Middle frontal gyrus (tissue), 1 donor: ENCODE measurements at regions not wholly inside any gene's neighbourhood (a gene's known extent, or its start where the extent isn't known, plus 50 kb on each side); places are given as distances from the start of the nearest gene placed in this dataset.

ENCODE experiments used
- DNase-seq: peaks from one replicate; pipeline ENCODE4 v3.0.0-alpha.2; 2015; ENCODE audit warnings: low spot score; ENCODE audit errors: extremely low spot score

DNA sequence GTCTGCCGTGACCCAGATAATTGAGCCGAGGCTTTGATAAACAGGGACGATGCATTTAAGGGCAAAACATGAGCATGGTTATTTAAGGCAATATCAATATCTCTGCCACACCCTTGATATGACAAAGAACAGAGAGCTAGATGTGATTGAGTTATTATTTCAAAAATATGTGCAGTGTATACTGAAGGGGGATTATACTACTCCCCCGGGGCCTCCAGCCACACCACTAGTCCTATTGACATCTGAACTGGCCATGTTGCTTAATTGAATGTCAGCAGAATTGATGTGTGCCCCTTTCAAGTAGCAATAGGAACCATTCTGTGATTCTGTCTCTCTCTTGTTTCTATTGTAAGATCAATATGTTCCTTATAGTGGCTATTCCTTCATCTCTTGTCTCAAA, 794.8 kb upstream of the SEL1L start:
- DNase-seq = no peak

DNA sequence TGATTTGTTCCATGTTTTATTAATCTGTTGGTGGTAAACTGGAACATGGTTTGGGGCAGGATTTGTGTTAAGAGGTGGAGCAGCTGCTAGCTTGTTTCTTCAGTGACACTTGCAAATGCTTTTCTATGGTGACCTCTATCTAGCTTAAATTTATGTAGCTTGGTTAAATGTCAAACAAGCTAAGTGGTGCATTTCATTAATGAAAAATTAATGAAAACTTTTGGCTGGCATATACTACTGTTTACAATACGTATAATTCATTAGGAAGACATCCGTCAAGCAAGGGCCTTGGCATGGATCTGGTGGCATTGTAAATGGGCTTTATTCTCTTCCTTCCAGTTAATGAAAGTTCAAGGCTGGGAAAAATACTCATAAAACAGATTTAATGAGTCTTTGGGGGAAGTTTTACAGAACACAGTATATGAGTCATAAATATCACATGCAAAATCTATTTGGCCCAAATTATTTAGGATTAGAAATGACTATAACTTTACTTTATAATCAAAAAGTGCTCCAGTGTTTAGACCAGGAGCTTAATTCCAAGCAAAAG, 807.7 kb upstream of the SEL1L start:
- DNase-seq = no peak

DNA sequence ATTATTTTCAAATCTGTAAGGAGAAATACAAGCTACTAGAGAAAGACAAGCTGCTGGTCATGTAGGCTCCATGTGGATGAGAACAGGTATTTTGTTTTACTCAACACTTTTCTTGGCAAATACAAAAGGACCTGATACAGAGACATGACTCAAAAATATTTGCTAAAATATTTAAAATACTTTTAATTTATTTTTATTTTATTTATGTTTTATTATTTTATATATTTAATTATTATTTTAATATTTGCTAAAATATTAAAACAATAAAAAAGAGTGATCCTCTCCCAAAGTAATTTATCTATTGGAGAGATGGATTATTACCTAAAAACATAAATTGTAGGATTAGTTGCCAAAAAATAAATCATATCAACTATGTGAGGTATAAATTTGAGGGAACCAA, 808.9 kb upstream of the SEL1L start:
- DNase-seq = no peak

DNA sequence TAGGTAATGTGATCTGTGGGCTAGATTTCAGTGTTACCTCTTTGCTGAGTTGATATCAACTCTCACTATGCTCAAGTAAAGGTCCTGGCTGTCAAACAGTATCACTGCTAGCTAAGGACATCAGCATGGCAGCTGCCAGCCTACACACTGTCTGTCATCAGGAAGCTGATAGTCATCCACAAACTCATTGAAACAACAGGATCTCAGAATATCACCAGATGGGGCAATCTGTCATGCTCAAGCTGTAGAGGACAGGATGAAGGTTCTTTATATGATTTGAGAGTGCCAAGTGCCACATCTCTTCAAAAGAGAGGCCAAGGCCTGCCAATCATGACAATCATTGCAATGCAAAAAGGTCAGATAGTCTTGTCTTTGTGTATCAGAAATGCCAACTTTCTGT, 811.5 kb upstream of the SEL1L start:
- DNase-seq = no peak

DNA sequence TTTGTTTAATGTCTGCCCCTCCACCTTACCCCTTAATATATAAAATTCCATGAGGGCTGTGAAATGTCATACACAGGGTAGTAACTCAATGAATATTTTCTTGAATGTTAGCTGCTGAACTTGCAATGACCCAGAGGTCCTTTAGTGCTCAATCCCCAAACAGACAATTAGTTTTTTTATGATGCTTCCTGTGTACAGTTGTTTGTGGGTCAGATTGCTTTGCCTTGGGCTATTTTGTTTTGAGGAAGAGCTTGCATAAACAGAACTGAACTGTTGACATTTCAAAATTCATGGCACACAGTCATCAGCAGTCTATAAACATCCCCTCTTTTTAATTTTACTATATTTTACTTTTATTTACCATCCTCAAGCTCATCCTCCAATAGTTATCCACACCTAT, 820.5 kb upstream of the SEL1L start:
- DNase-seq = no peak

DNA sequence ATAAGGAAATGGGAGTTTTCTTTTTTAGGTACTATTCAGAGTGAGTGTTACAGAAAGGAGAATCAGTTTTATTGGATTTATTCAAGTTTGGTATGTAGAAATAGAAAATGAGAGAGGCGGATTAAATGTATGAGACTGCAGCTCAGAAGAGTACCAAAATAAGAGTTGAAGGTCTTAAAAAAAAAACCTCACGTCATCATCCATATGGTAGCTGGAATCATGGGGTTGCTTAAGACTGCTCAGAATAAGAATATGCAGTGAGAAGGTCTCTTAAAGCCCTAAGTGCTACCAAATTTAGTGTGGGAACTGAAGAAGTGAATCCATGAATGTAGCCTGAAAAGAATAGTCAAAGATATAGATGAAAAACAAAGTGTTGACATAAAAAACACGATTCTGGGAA, 825.5 kb upstream of the SEL1L start:
- DNase-seq = peak; percentile 58

DNA sequence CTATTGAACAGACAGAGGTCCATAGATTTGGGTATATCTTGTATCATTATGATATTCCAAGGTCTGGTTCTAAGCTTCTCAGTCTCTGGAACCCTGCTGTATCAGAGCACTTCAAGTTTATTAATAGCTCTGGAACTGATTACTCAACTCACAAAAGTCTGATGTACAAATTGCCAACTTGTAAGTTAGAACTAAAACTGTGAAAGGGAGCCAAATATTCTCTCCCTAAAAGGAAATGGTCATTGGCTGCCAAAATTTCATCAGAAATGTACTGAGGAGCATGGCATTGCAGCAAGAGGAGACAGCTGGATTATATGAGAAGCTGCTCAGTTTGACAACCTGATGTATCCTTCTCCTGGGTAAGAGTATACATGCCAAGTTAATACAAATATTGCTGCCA, 828.8 kb upstream of the SEL1L start:
- no peak for DNase-seq

DNA sequence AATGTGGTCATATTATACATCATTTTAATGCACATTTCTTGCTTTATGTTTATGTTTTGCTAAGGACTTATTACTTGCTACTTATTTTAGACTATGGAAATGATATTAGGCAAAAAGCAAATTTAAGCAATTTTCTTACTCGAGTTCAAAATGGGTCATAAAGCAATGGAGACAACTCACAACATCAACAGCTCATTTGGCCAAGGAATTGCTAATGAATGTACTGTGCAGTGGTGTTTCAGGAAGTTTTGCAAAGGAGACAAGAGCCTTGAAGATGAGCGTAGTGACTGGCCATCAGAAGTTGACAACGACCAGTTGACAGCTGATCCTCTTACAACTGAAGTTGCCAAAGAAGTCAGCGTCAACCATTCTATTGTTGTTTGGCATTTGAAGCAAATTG, 831.8 kb upstream of the SEL1L start:
- DNase-seq = no peak

DNA sequence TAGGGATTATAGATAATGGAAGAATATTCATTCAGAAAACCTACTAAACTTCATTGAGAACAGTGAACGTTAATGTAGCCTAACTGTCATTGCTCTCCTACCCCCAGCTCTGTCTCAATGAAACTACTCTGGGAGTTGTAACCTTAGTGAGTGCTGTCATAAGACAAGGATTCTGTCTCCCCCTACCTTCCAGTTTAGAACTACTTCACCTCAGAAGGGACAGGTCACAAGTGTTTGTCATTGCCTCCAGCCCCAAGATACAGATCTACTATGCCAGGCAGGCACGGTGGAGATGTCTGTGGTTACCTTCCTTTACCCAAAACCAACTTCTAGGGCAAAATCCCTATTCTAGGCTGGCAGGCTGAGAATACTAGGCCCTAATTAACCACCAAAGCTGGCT, 833.1 kb upstream of the SEL1L start:
- DNase-seq = no peak

DNA sequence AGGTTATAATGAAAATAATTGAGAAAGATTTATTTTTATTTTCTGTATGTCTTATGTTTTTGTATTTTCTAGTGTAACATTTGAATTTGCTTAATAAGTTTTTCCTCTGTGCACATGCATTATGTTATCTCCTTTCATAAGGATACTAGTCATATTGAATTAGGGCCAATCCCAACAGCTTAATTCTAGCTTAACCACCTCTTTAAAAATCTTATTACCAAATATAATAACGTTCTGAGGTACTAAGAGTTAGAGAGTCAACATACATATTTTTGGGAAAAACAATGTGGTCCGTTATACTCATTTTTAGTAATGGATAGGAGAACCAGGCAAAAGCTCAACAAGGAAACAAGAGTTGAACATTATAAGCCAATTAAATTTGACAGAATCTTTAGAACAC, 845.6 kb upstream of the SEL1L start:
- no peak for DNase-seq

DNA sequence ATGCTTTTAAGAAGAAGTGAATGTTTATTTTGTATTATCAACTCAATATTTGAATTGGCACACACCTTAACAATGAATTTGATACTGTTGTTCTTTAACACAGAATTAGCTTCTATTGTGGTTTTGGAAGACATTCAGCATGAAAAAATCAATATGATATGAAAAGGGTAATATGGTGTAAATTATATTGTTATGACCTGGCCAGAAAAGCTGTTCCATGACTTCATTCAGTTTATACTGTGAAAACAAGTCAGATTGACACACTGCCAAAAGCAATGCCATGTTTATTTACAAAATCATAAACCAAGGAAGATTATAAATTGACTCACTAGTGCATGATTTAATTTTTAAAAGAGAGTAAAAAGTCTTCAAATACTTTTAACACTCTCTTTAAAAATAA, 851.4 kb upstream of the SEL1L start:
- no peak for DNase-seq

DNA sequence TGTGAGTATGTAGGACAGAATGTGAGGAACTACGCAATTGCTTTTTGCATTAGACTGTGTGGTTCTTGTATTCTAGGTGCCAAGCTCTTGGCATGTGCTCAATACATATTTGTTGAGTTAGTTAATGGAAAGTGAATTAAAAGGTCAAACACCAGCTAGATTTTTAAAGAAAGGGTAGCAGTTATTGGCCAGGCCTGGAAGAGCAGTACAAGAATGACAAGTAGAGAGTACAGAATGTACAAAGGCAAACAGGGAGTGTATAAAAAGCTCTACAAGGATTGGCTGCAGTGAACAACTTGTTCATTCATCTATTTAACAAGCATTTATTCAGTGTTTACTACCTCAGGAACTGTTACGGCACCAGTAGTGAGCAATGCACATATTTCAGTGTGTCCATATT, 854.0 kb upstream of the SEL1L start:
- DNase-seq = no peak

DNA sequence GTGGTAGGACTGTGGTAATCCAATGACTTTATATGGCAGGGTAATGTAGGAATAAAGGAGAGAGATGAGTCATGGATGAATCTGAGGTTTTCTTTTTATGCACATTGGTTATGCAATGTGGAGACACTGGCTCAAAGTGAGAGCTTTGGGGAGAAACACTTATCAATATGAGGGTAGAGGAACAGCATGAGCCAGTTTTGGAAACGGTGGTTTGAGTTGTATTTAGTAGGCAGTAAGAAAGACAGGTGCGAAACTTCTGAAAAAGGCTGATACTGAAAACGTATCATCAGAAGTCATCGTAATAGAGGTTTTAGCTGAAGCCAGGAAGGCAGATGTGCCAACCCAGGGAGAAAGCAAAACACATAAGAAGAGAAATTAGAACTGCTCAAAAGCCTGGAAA, 854.8 kb upstream of the SEL1L start:
- DNase-seq = no peak

DNA sequence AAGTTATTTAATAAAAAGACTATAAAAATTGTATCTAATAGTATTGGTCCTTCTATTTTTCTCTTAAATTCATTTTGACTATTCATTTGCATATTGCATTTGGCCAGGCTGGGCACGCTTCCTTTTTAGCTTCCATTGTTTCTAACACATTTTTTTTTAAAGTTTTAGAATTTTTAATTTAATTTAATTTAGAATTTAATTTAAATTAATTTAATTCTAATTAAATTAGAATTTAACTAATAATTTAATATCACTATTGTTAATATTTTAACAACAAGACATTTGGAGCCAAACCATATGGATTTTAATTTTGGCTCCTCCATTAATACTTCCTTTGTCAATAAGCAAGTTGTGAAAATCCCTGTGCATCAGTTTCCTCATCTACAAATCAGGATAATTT, 856.9 kb upstream of the SEL1L start:
- DNase-seq = no peak

DNA sequence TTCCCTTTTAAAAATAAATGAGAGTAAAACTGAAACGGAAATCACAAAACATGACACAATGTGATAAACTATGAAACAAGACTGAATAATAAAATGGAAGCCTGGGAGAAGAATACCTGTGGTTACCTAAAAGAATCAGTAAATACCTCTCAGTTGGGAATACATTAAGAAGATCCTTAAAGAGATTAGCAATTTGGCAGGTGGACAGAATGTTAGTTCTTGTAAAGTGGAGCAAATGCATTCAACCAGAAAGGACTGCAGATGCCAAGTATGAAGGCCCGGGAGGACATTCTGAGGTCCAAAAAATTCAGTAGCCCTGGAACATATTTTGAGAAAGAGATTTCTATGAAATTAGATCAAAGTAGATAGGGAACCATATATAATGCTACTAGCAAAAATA, 861.3 kb upstream of the SEL1L start:
- no peak for DNase-seq

DNA sequence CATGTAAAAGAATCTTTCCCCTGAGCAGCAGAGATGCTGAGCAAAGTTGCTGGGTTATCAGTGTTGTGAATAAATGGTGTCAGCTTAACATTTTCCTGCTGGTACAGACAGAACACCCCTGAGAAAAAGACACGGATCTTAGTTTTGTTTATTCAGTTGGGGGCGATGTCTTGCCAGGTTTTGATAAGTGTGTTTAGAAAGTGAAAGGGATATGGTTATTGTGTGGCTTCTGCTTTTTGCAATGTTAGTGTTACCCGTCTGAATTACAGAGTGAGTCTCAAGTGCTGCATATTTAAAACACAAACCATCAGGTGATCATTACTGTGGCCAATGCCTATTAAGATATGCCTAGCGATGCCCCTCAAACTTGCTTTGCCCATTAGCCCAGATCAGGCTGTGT, 864.6 kb upstream of the SEL1L start:
- DNase-seq = no peak

DNA sequence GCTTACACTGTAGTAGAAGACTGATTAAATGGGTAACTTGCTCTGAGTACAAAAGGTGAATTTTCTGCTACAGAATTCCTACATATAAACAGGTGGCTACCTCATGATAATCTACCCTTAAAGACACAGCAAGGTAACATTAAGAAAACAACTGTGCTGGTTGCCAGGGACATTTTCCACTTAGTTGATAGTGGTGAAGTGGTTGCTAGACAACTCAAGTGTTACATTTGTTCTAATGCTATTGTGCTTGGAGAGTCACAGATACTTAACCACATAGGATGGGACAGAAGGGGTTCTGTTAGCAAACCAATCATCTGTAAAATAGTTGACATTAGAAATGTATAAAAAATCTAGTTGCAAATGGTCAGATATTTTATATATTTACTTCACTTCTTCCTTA, 870.3 kb upstream of the SEL1L start:
- no peak for DNase-seq

DNA sequence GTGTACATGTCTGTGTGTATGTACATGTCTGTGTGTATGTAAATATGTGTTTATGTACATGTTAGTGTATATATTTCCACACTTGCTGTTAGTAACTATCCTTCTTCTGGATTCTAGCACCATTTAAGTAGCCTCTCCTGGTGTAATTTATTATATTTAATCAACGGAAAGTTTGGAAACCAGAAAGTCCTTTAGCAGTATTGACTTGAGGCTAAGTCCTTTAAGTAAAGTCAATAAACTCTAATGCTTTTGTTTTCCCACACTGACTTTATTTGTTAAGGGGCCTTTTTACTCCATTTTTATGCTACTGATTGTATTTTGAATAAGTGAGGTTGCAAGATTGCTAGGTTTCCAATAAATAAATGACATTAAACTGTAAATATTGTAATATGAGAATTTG, 876.4 kb upstream of the SEL1L start:
- no peak for DNase-seq

DNA sequence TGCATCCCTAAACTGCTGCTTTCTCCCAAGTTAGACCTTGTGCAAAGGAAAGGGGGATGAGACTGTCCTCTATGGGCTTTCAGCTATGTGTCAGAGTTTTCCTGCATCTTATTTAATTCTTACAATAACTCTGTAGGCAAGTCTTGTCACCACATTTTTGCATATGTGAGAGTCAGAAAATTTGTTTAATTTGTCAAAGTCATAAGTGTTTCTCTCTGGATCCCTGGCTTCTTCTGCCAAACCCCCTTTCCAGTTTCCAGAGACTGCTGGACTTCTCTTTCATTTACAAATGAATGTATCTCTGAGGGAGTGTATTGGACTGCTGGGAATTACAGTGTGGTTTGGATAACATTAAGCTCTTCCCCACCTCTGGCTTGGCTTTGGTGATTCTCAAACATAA, 877.6 kb upstream of the SEL1L start:
- no peak for DNase-seq

DNA sequence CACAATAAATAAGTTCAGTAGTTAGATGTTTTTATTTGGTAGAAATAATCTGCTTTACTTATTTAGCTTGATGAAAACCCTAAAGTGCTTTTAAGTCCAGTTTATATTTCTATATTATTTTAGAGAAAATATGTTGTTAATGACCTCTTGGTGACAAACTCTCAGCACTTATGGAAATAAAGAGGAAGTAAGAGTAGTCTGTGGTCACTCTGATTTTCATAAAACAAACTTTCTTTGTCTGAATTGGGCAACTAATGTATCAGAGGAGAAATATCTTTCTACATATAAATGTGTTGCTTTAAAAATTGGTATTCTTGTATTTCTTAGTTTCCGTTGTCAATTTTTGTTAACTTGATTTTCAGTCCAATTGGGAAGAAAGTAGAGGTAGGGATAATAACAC, 878.9 kb upstream of the SEL1L start:
- DNase-seq = no peak

DNA sequence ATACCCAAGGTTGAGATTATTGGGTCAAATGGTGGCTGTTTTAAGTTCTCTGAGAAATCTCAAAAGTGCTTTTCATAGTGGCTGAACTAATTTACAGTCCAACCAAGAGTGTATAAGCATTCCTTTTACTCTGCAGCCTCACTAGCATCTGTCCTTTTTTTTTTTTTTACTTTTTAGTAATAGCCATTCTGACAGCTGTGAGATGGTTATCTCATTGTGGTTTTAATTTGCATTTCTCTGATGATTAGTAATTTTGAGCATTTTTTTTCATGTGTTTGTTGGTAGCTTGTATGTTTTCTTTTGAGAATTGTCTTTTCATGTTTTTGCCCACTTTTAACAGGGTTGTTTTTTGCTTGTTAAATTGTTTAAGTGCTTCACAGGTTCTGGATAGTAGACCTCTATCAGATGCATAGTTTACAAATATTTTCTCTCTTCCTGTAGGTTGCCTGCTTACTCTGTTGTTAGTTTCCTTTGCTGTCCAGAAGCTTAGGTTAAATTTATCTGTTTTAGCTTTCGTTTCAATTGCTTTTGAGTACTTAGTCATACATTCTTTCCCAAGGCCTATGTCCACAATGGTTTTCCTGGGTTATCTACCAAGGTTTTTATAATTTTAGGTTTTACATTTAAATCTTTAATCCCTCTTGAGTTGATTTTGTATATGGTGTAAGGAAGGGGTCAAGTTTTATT, 881.3 kb upstream of the SEL1L start:
- DNase-seq = no peak

DNA sequence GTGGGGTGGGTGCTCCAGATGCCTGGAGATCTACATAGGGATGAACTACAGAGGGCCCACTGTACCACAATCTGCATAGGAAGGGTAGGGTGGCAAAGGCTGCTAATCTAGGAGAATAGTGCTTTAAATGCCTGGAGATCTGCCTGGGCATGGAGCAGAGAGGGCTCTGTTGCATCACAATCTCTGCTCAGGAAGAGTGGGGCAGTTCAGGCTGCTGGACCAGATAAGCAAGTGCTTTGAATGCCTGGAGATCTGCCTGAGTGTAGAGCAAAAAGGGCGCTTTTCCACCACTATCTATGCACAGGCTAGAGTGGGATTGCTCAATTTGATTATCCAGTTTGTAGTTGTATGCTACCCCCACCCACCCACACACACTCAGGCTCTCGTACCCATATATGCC, 886.3 kb upstream of the SEL1L start:
- DNase-seq = no peak

DNA sequence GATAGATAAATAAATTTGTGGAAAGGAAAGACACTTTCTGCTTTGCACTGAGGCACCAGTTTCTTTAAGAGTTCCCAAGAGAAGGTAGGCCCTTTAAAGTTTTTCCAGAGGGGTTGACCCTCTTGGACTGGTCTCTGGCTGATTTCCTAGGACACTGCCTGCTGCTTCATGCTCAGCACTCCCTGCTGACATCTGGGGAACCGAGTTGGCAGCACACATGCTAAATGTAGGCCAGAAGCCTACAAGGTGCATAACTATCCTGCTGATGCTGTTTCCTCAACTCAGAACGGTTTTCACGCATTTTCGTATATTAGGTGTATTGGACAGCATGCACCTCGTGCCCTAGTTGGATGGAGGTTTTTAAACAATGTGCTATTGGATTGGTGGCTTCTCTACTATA, 887.2 kb upstream of the SEL1L start:
- no peak for DNase-seq

DNA sequence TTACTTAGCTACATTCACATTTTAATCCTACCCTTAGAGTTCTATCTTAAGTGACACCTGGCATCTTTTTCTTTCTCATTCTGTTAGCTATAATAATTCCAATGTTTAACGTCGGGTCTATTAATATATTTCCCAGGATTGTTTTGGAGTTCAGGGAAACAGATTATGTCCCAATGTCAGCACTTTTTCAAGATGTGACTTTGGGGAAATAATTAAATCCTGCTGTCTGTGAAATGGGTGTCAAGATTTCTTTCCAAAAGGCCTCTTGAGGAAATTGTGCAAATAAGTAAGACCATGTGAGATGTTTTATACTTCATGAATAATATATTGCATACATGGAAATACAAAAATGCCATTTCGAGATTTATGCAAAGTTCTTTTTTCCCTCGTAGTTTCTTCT, 887.6 kb upstream of the SEL1L start:
- DNase-seq = no peak
